ENCODE measurements at regions not wholly inside any gene's neighbourhood (a gene's known extent, or its start where the extent isn't known, plus 50 kb on each side); places are given as distances from the start of the nearest gene placed in this dataset.
"Not testable (repeated sequence)": the region's sequence is repeated elsewhere in the genome, so short reads cannot be mapped to it uniquely, and the experiment has no call there.

GRCh38 chr2:126952216-126952615, 53.5 kb downstream of the TEX51 start:
- no peak for DNase-seq (ENCODE audit: low read depth)

- DNase-seq (ENCODE audit: low read depth), result no peak
These were observed 54.8 kb downstream of the TEX51 start for GRCh38 chr2:126953483-126953882.

- DNase-seq (ENCODE audit: low read depth), result no peak
These were observed 56.1 kb downstream of the TEX51 start for GRCh38 chr2:126954831-126955230.

GRCh38 chr2:126956773-126957172, 58.1 kb downstream of the TEX51 start:
- DNase-seq (ENCODE audit: low read depth), result not testable (repeated sequence)

GRCh38 chr2:126963390-126963789, 64.7 kb downstream of the TEX51 start:
- no peak for DNase-seq (ENCODE audit: low read depth)

- DNase-seq (ENCODE audit: low read depth), result no peak
These were observed 67.9 kb downstream of the TEX51 start for GRCh38 chr2:126966601-126967000.

GRCh38 chr2:126970583-126970982, 71.9 kb downstream of the TEX51 start:
- no peak for DNase-seq (ENCODE audit: low read depth)

- no peak for DNase-seq (ENCODE audit: low read depth)
These were observed 72.4 kb downstream of the TEX51 start for GRCh38 chr2:126971162-126971480.

GRCh38 chr2:126971481-126972278, 73.0 kb downstream of the TEX51 start:
- DNase-seq (ENCODE audit: low read depth), result peak; percentile 63

- no peak for DNase-seq (ENCODE audit: low read depth)
These were observed 73.6 kb downstream of the TEX51 start for GRCh38 chr2:126972279-126972626.

GRCh38 chr2:126973745-126974144, 75.1 kb downstream of the TEX51 start:
- DNase-seq (ENCODE audit: low read depth), result no peak

GRCh38 chr2:126975671-126976655, 77.3 kb downstream of the TEX51 start:
- DNase-seq (ENCODE audit: low read depth), result no peak

- DNase-seq (ENCODE audit: low read depth), result no peak
These were observed 78.1 kb downstream of the TEX51 start for GRCh38 chr2:126976721-126977328.

GRCh38 chr2:126978333-126978732, 79.6 kb downstream of the TEX51 start:
- DNase-seq (ENCODE audit: low read depth), result no peak

GRCh38 chr2:126979039-126980003, 80.6 kb downstream of the TEX51 start:
- DNase-seq (ENCODE audit: low read depth), result no peak

- no peak for DNase-seq (ENCODE audit: low read depth)
These were observed 82.8 kb downstream of the TEX51 start for GRCh38 chr2:126981476-126981875.

GRCh38 chr2:126982935-126983334, 84.2 kb downstream of the TEX51 start:
- no peak for DNase-seq (ENCODE audit: low read depth)

GRCh38 chr2:126986631-126987187, 88.0 kb downstream of the TEX51 start:
- no peak for DNase-seq (ENCODE audit: low read depth)

GRCh38 chr2:126988482-126988881, 89.8 kb downstream of the TEX51 start:
- no peak for DNase-seq (ENCODE audit: low read depth)

- not testable (repeated sequence) for DNase-seq (ENCODE audit: low read depth)
These were observed 90.4 kb downstream of the TEX51 start for GRCh38 chr2:126989064-126989463.

- no peak for DNase-seq (ENCODE audit: low read depth)
These were observed 91.5 kb downstream of the TEX51 start for GRCh38 chr2:126990200-126990599.

Data from activated T-cell treated with anti-CD3 and anti-CD28 coated beads for 48 hours (primary cell).